AML-193 (cell line): ENCODE measurements at regions not wholly inside any gene's neighbourhood (a gene's known extent, or its start where the extent isn't known, plus 50 kb on each side); places are given as distances from the start of the nearest gene placed in this dataset.

Experiments
- DNase-seq, 2 experiments: peaks; one replicate each; lab custom pipeline; 2025; lab: John Stamatoyannopoulos, UW

GRCh38 chr11:92533657-92534335 is 309.2 kb downstream of the FAT3 start:
- DNase-seq: no peak

GRCh38 chr11:92536883-92537282 is 312.3 kb downstream of the FAT3 start:
- no peak for DNase-seq

- no peak for DNase-seq
Observed at GRCh38 chr11:92540096-92540495, 315.5 kb downstream of the FAT3 start.

GRCh38 chr11:92545906-92546471 is 321.4 kb downstream of the FAT3 start:
- no peak for DNase-seq

- DNase-seq: no peak
Observed at GRCh38 chr11:92546603-92547002, 322.0 kb downstream of the FAT3 start.

- DNase-seq: no peak
Observed at GRCh38 chr11:92550411-92550810, 325.8 kb downstream of the FAT3 start.

GRCh38 chr11:92550871-92551270 is 326.3 kb downstream of the FAT3 start:
- DNase-seq: no peak

DNA sequence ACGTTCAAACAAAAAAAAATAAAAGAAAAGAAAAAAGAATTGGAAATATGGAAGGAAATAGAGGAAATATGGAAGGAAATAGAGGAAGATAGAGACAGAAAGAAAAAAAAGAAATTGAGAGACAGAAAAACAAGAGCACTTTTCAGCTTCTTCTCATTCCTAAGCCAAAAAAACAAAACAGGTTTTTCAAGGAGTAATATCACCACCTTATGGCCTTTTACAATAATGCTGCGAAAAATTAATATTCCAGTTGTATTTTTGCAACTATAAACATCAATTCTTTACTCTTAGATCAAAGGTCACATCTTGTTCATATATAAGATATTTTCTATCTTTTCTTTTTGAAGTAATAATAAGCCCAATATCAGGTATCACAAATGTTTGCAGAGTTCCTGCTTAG is 328.3 kb downstream of the FAT3 start:
- no peak for DNase-seq

- no peak for DNase-seq
Observed at GRCh38 chr11:92554688-92555087, 330.1 kb downstream of the FAT3 start.

- DNase-seq: no peak
Observed at GRCh38 chr11:92556431-92556830, 331.8 kb downstream of the FAT3 start.

GRCh38 chr11:92557879-92558278 is 333.3 kb downstream of the FAT3 start:
- DNase-seq: no peak

- DNase-seq: no peak
Observed at GRCh38 chr11:92558323-92558722, 333.7 kb downstream of the FAT3 start.

- no peak for DNase-seq
Observed at GRCh38 chr11:92569726-92570125, 345.1 kb downstream of the FAT3 start.

DNA sequence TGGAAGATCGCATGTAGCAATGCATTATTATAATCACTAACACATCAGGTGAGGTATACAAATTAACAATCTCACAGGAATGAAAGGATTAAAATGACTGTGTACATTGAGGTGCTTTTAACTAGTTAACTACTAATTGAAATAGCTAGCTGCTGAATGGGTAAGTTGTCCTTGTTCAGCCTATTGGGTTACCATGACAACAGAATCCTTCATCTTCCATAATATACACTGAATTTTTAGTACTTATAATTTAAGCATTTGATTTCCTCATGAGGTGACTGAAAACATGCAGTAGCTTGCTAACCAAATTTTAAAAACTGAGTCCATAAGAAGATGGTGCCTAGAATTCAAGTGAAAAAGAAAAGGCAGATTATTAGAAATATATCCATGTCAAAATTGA is 347.9 kb downstream of the FAT3 start:
- no peak for DNase-seq

- DNase-seq: no peak
Observed at GRCh38 chr11:92576315-92576714, 351.7 kb downstream of the FAT3 start.

GRCh38 chr11:92580908-92581307 is 356.3 kb downstream of the FAT3 start:
- no peak for DNase-seq

DNA sequence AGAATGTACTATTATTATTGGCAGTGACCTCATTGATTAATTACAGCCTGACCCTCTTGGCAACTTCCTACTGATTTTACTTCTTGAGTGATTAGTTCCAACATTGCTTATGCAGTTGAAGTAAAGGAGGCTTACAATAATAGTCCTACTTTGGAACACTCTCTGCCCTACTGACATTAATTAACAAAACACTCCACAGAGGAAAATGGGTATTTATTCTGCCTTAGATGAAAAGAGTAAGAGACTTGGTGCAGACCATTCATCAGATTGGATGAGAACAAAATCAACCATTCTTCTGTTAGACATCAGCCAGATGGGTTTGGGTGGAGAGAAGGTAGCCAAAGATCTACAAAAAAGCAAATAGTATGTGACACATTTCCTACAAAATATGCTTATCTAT is 363.8 kb downstream of the FAT3 start:
- DNase-seq: no peak

DNA sequence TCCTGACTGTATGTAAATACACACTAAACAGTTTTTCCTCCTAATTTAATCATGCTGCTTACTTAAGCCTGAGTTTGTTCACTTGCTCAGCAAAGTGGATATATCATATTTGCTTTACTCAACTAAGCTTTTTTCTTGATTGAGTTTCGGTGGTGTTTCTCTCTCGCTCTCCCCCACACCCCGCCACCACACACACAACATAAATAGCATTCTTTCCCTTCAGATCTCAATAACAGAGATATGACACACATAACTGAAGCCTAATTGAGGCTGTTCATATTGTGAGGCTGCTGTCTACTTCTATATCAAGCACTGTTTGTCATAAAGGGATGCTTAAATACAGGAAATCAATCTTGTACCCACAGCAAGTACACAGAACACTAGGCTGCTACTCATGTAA is 364.9 kb downstream of the FAT3 start:
- no peak for DNase-seq

DNA sequence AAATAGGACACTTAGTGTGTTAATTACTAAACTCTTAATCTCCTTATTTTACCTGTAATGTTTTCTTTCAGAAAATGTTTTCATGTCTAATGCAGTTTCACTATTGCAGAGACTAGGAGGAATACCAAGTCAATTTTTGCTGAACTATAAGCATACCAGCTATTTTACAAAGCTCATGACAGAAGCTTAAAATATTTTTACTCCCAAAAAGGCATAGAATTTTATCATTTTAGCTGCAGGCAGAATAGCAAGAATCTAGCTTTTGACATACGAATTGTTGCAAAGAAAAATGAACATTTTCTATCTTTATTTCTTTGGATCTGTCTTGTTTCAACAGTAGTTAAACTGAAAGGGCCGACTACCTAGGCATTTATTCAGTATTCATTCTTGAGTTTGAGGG is 366.9 kb downstream of the FAT3 start:
- DNase-seq: no peak

DNA sequence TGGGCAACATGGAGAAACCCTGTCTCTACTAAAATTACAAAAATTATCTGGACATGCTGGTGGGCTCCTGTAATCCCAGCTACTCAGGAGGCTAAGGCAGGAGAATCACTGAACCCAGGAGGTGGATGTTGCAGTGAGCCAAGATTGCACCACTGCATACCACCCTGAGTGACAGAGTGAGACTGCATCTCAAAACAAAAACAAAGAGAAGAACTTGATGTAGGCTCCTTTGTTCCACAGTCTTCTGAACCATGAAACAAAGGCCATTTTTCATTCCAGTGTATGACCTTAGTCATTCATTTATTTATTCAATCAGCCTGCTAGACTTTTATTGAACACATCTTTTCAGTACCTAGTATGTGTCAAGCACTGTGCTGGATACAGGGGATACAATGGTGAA is 369.6 kb downstream of the FAT3 start:
- DNase-seq: no peak

GRCh38 chr11:92595052-92595451 is 370.4 kb downstream of the FAT3 start:
- no peak for DNase-seq

DNA sequence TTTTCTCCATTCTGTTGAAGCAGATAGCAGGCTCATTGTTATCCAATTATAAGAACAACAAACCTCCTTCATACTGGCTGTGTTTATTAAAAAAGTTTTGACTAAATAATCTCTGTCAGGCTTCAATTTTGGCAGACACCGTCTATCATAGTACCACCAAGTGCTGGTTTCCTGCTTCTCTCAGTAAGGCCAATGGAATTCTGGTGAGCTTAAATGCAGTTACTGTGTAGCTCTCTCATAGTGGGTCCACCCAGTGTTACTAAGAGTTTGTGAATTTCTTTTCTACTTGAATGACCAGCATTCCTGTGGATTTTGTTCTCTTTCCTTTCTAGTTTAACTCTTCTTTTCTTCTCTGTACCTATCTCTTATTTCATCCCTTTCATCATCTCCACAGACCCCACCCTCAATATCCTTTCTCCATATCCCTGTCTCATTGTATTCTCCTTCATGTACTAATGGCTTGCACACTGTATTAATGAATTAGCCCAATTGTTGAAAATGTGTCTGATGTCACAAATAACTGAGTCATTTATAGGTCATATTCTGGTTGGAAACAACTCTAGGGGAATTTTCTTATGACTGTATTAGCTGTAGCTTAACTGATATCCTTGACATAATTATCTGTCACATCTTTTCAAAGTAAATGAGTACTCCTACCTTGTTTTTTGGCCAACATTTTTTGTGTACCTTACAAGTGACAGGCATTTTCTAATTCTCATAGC is 372.1 kb downstream of the FAT3 start:
- DNase-seq: no peak

GRCh38 chr11:92601048-92601447 is 368.4 kb upstream of the MTNR1B start:
- no peak for DNase-seq

- no peak for DNase-seq
Observed at GRCh38 chr11:92605667-92606066, 363.8 kb upstream of the MTNR1B start.
